ENCODE measurements at regions not wholly inside any gene's neighbourhood (a gene's known extent, or its start where the extent isn't known, plus 50 kb on each side); places are given as distances from the start of the nearest gene placed in this dataset.
"Not testable (repeated sequence)": the region's sequence is repeated elsewhere in the genome, so short reads cannot be mapped to it uniquely, and the experiment has no call there.

DNA sequence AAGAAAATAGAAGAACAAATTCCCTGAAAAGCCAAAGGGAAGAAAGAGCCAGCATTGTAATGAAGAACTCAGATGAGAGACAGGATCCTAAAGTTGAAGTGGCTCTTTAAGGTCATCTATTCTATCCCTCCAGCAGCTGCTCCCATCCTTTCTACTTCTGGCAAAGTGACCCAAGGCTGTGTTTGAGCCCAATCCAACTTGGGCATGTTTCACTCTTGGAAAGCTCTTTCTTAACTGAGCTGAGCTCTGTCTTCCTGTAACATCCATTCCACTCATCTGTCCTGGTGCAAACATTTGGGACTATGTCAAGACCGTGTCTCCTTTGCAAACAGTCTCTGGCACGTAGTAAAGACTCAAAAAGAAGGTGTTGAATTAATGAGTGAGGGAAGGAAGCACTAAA lies 298.1 kb upstream of the IGF1R start:
- H3K27me3 Mint-ChIP-seq (ENCODE audit: low read depth), result peaks cover 4% of the 10 kb centered on the region
- H3K9me3 Mint-ChIP-seq, result peaks cover 4% of the 10 kb centered on the region
- no peaks in the 10 kb centered on the region for H3K4me1 Mint-ChIP-seq
- H3K36me3 Mint-ChIP-seq (ENCODE audit: low read depth), result peaks cover 2% of the 10 kb centered on the region
- DNase-seq (ENCODE audit: low read depth, low spot score), result no peak
- TF ChIP-seq, protein P1, sequence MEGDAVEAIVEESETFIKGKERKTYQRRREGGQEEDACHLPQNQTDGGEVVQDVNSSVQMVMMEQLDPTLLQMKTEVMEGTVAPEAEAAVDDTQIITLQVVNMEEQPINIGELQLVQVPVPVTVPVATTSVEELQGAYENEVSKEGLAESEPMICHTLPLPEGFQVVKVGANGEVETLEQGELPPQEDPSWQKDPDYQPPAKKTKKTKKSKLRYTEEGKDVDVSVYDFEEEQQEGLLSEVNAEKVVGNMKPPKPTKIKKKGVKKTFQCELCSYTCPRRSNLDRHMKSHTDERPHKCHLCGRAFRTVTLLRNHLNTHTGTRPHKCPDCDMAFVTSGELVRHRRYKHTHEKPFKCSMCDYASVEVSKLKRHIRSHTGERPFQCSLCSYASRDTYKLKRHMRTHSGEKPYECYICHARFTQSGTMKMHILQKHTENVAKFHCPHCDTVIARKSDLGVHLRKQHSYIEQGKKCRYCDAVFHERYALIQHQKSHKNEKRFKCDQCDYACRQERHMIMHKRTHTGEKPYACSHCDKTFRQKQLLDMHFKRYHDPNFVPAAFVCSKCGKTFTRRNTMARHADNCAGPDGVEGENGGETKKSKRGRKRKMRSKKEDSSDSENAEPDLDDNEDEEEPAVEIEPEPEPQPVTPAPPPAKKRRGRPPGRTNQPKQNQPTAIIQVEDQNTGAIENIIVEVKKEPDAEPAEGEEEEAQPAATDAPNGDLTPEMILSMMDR (conservative IDR thresholded peaks at IDR 0.05), result no peak
- H3K27ac Mint-ChIP-seq (ENCODE audit: unreplicated experiment), result no peak overlapping the region
- H3K4me3 Mint-ChIP-seq, result no peak overlapping the region

DNA sequence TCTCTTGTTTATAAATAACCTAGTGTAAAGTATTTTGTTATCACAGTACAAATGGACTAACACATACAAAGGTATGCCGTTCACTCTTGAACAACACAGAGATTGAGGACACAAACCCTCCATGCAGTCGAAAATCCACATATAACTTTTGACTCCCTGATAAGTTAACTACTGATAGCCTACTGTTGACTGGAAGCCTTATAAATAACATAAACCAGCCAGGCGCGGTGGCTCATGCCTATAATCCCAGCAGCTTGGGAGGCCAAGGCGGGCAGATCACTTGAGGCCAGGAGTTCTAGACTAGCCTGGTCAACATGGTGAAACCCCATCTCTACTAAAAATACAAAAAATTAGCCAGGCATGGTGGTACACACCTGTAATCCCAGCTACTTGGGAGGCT lies 290.1 kb upstream of the IGF1R start:
- peaks cover 16% of the 10 kb centered on the region for H3K9me3 Mint-ChIP-seq
- not testable (repeated sequence) for H3K4me1 Mint-ChIP-seq; DNase-seq (ENCODE audit: low read depth, low spot score); H3K4me3 Mint-ChIP-seq; H3K27ac Mint-ChIP-seq (ENCODE audit: unreplicated experiment); H3K27me3 Mint-ChIP-seq (ENCODE audit: low read depth); H3K36me3 Mint-ChIP-seq (ENCODE audit: low read depth)

DNA sequence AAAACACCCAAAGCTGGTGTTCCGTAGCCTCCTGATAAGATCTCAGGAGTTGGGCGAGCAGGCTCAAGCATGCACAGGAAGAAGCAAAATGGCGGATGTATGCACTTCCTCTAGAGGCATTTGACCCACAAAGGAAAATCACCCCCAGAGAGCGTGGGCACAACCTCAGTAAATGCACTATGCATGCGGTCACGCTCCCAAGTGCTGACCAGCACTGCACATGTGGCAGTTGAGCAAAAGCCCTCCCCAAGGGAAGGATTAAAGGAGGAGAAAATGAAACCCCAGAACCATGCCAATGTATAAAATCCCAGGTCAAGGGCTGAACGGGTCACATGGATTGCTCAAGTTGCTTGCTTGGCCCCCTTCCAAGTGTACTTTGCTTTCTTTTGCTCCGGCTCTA lies 289.4 kb upstream of the IGF1R start:
- Mint-ChIP-seq H3K4me3 (no peak overlapping the region), H3K36me3 (ENCODE audit: low read depth) (peaks cover 9% of the 10 kb centered on the region), H3K27ac (ENCODE audit: unreplicated experiment) (peak overlapping the region; percentile 36), H3K4me1 (no peaks in the 10 kb centered on the region), H3K27me3 (ENCODE audit: low read depth) (peaks cover 3% of the 10 kb centered on the region), H3K9me3 (peaks cover 16% of the 10 kb centered on the region)
- no peak for DNase-seq (ENCODE audit: low read depth, low spot score)
- TF ChIP-seq, protein P1 (conservative IDR thresholded peaks at IDR 0.05), result no peak

DNA sequence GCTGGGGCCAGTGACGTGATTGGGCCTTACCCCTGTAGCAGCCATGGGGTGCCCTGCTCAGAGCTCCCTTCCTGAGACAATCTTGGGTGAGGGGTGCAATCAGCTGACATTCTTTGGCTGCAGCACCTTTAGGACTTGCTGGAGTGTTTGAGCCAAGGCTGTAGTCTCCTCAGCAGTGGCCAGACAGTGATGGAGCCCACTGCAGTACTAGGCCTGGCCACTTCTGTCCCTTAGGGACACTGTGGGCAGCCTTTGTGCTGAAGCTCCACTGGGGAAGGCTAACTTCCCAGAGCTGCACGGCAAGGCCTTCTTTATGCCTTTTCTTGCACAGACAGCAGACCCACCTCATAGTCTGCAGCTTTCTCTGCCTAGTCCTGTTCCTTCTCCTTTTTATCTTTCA lies 284.9 kb upstream of the IGF1R start:
- TF ChIP-seq, protein P1 (conservative IDR thresholded peaks at IDR 0.05), result no peak
- no peak overlapping the region for H3K4me3 Mint-ChIP-seq
- H3K27ac Mint-ChIP-seq (ENCODE audit: unreplicated experiment), result no peak overlapping the region
- H3K4me1 Mint-ChIP-seq, result no peaks in the 10 kb centered on the region
- no peaks in the 10 kb centered on the region for H3K27me3 Mint-ChIP-seq (ENCODE audit: low read depth)
- H3K36me3 Mint-ChIP-seq (ENCODE audit: low read depth), result no peaks in the 10 kb centered on the region
- H3K9me3 Mint-ChIP-seq, result no peaks in the 10 kb centered on the region
- DNase-seq (ENCODE audit: low read depth, low spot score), result no peak

DNA sequence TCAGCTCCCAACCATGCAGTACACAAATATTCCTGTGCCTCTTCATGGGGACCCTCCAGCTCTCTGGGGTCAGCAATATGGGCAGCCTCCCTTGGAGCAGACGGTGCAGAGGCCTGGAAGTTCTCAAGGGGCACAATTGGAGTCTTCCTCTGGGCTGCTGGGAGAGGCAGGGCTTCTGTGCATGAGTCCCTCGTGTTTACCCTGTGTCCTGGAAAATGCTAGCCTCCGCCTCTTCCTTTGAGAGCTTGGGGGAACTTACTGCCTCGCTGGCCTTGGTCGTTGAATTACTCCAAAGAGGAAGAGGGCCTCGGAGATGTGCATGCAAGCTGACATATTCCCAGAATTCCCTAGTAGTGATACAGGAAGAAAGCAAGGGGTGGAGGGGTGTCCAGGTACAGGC lies 284.4 kb upstream of the IGF1R start:
- DNase-seq (ENCODE audit: low read depth, low spot score), result no peak
- TF ChIP-seq, protein P1 (conservative IDR thresholded peaks at IDR 0.05), result no peak
- Mint-ChIP-seq H3K27me3 (ENCODE audit: low read depth) (no peaks in the 10 kb centered on the region), H3K4me1 (no peaks in the 10 kb centered on the region), H3K36me3 (ENCODE audit: low read depth) (no peaks in the 10 kb centered on the region), H3K27ac (ENCODE audit: unreplicated experiment) (no peak overlapping the region), H3K4me3 (no peak overlapping the region), H3K9me3 (no peaks in the 10 kb centered on the region)

DNA sequence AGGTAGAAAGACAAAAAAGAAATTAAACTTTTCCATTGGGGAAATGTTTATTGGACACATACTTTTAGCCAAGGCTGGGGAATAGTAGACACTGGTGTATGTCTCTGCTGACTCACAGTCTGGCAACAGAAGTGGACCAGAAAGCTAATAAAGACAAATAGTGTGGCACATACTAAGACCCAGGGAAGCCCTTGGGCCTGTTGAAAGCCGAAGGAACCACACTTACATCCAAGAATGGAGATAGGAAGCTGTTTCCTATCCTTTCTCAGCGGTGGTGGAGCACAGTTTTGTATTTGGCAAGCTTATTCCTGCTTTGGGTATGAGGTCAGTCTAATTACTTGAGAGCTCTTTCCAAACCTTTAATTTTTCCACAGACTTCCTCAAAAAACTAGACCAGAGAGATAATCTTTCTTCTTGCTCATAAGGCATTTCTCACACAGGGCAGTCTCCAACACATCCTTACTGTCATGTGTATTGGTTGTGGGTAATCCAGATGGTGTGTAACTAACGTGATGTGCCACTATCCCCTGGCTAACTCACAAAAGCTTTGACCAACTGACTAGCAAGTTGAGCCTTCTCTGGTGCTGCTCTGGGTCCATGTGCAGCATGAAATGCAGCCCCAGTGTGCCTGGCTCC lies 279.1 kb upstream of the IGF1R start:
- H3K4me1 Mint-ChIP-seq, result no peaks in the 10 kb centered on the region
- no peaks in the 10 kb centered on the region for H3K36me3 Mint-ChIP-seq (ENCODE audit: low read depth)
- H3K4me3 Mint-ChIP-seq, result no peak overlapping the region
- no peak overlapping the region for H3K27ac Mint-ChIP-seq (ENCODE audit: unreplicated experiment)
- no peaks in the 10 kb centered on the region for H3K9me3 Mint-ChIP-seq
- no peaks in the 10 kb centered on the region for H3K27me3 Mint-ChIP-seq (ENCODE audit: low read depth)
- DNase-seq (ENCODE audit: low read depth, low spot score), result no peak
- TF ChIP-seq, protein P1 (conservative IDR thresholded peaks at IDR 0.05), result no peak
